HG03108 (cell line): ENCODE measurements at regions not wholly inside any gene's neighbourhood (a gene's known extent, or its start where the extent isn't known, plus 50 kb on each side); places are given as distances from the start of the nearest gene placed in this dataset.

Experiments used
- ATAC-seq: cut with Tn5 transposase; IDR thresholded peaks from one replicate; pipeline ENCODE4 v1.9.1; 2021; ENCODE audit warnings: moderate library complexity; ENCODE audit not compliant: unreplicated experiment

GRCh38 chr14:44309331-44309730 lies 197.8 kb downstream of the FSCB start:
- no peak for ATAC-seq

DNA sequence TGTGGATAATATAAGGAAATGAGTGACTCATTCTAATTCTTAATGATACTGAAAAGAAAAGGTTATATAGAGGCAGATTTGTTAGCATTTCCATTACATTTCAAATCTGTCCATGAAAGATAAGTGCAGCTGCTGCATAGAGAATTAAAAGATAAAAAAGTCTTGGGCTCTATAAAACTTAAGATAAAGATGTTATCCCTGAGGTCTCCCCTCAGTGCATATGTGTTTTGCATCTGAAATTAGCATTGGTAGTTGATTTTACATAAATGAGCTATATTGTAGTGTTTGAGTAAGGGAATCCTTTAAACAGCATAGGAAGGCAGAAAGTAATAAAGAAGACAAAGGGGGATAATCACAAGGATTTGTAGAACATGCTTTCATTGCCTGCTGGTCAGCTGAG lies 206.2 kb downstream of the FSCB start:
- ATAC-seq, result no peak

GRCh38 chr14:44297437-44297836 lies 209.6 kb downstream of the FSCB start:
- ATAC-seq, result no peak

GRCh38 chr14:44291366-44291915 lies 215.6 kb downstream of the FSCB start:
- ATAC-seq, result no peak

DNA sequence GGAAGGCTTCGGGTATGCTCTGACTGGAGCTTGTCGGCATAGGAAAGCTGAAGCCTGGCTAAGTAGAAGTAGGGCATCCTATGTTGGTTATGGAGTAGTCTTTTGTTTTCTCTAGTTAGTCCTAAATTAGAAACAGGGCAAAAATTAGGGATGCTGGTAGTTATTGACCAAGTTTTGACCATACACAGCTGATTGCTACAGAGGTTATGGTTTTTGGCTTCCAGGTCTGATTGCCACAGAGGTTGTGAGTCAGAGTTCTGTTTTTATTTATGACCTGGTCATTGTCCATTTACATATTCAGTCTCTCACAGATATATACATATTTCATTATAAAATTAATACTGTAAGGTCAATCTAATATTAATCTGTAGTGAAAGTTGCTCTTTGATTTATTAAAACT lies 219.2 kb downstream of the FSCB start:
- no peak for ATAC-seq

- ATAC-seq, result no peak
These were observed 220.9 kb downstream of the FSCB start for GRCh38 chr14:44286201-44286600.

DNA sequence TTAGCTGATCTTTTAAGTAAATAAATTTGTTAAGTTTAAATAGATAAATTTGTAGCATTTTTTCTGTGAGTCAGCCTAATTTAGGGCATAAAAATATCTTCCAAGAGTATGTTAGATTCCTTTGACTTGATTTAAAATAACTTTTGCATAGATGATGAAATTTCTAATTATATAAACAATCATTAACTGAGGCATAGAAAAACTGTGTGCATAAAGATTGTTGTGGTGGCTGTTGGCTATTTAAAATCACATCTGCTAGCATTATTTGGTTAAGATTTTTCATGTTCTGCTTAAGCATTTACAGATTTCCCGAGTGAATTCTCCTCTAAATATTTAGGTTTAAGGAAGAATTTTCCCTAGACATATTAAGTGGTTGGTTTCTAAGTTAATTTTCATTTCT lies 223.2 kb downstream of the FSCB start:
- ATAC-seq, result no peak

DNA sequence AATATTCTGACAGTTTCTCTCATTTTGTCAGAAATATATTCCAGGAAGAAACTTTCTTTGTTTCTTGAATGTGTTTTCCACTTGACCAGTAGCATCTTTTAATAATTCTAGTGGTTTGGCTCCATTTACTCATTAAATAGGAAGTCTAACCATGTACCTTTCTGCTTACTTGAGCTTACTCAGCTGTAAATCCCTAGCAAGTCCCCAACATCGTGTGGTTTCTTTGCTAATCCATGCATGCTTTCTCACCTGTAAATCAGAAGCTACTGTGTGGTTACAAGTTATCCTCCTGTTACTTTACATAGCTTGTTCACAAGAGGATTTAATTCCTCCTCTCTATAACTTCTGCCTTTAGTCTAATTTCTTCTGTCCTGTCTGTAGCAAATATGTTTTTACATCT lies 227.7 kb downstream of the FSCB start:
- no peak for ATAC-seq

- ATAC-seq, result no peak
These were observed 235.4 kb downstream of the FSCB start for GRCh38 chr14:44271637-44272036.

- ATAC-seq, result no peak
These were observed 236.1 kb downstream of the FSCB start for GRCh38 chr14:44271006-44271405.

GRCh38 chr14:44265246-44265645 lies 241.8 kb downstream of the FSCB start:
- ATAC-seq, result no peak

GRCh38 chr14:44215660-44216059 lies 291.4 kb downstream of the FSCB start:
- no peak for ATAC-seq

- ATAC-seq, result no peak
These were observed 295.4 kb downstream of the FSCB start for GRCh38 chr14:44211718-44212117.

DNA sequence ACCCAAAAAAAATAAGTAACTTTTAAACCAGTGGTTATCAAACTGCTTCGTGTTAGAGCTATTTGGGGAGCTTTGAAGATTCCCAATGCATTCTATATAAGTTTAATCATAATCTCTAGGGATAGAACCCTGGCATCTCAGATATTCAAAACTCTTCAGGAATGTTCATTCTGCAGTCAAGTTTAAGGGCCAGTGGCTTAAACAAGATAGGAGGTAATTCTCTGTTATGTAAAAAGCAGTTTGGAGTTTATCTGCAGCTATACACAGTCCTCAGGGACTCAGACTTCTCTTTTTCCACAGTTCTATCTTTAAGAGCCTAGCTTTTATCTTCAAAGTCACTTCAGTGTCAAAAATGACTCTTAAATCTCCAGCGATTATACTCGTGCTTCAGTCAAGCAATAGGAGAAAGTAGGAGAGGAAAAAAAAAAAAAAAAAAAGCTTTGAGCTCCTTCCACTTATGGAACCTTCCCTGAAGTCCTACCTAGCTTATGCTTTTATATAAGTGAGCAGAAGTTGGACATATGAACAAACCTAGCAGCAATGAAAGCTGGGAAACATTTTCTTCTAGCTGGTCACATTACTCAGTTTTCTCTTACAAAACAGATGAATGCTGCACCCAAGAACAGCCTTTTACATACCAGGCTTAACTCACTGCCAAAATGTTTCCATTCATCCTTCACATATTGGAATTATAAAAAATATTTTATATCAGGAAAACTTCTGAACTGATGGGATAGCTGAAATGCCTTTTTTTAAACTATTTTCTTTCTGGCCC lies 302.8 kb downstream of the FSCB start:
- ATAC-seq, result no peak

GRCh38 chr14:44180975-44181374 lies 326.1 kb downstream of the FSCB start:
- ATAC-seq, result no peak

DNA sequence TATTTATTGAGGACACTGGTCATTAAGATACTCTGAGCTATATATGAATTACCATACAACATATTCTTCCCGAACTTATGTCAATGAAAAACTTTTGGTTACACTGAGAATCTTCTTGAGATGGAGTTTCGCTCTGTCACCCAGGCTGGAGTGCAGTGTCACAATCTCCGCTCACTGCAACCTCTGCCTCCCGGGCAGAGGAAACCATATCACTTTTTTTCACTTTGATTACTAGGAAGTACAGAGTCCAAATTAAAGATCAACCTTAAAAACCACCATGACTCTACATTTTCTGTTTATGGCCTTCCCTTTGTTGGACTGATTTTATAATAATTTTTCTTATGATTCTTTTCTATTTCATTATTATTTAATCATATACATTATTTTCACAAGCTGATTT lies 336.5 kb downstream of the FSCB start:
- no peak for ATAC-seq

GRCh38 chr14:44170101-44170500 lies 337.0 kb downstream of the FSCB start:
- no peak for ATAC-seq

DNA sequence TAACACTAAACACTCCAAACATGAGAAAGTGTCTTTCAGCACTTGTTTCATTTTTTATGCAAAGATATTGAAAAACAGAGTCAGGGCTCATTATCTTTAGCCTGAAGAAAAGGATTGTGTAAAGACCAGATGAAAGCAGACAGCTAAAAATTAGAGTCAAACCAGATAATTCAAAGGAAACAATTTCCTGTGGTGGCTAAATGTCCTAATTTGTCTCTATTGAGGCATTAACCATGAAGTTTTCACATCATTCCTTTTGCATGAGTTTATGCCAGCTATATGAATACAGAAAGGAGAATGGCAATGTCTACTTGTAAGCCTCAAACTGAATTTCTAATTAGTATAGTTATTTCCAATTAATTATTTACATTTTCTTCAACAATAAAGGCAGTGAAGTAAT lies 338.5 kb downstream of the FSCB start:
- ATAC-seq, result no peak

DNA sequence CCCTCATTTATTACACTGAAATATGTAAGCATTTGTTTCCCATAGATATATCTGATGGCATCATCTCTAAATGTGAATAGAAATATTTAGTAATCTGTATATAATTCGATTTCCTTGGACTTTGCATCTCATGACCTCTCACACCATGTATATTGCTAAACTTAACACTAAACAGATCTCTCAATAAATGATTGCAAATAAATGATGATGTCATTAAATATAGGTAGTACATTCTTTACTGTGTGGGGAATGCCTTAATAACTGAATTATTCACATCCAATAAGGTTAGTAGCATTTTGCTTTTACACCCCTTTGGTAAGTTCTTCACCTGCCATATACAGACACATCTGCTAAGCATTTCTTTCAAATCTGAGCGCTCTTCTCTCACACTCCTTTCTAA lies 340.5 kb downstream of the FSCB start:
- no peak for ATAC-seq

GRCh38 chr14:44165936-44166335 lies 341.1 kb downstream of the FSCB start:
- no peak for ATAC-seq

- ATAC-seq, result no peak
These were observed 341.8 kb downstream of the FSCB start for GRCh38 chr14:44165286-44165685.

GRCh38 chr14:44163946-44164345 lies 343.1 kb downstream of the FSCB start:
- no peak for ATAC-seq

GRCh38 chr14:44162197-44162596 lies 344.9 kb downstream of the FSCB start:
- ATAC-seq, result no peak
